Stimulated activated CD4-positive, alpha-beta T cell treated with anti-CD3 and anti-CD28 coated beads, Interleukin-15, amount 100 ng/mL, for 48 hours (primary cell): ENCODE measurements at regions not wholly inside any gene's neighbourhood (a gene's known extent, or its start where the extent isn't known, plus 50 kb on each side); places are given as distances from the start of the nearest gene placed in this dataset.

Experiments used
- DNase-seq, 2 donors: peaks; one replicate each; pipeline ENCODE4 v3.0.0-alpha.2; 2020; ENCODE audit warnings: low read depth in 2 of 2

GRCh38 chr20:60895363-60896079, 356.5 kb upstream of the CDH4 start:
- no peak for DNase-seq

GRCh38 chr20:60897976-60898375, 354.1 kb upstream of the CDH4 start:
- no peak for DNase-seq

GRCh38 chr20:60899320-60899719, 352.7 kb upstream of the CDH4 start:
- no peak for DNase-seq

- DNase-seq: no peak
Measured at GRCh38 chr20:60900618-60901017, 351.4 kb upstream of the CDH4 start.

- no peak for DNase-seq
Measured at GRCh38 chr20:60901831-60902230, 350.2 kb upstream of the CDH4 start.

- no peak for DNase-seq
Measured at GRCh38 chr20:60903325-60903971, 348.6 kb upstream of the CDH4 start.

- no peak for DNase-seq
Measured at GRCh38 chr20:60904730-60905129, 347.3 kb upstream of the CDH4 start.

GRCh38 chr20:60905919-60906318, 346.1 kb upstream of the CDH4 start:
- no peak for DNase-seq

- no peak for DNase-seq
Measured at GRCh38 chr20:60906555-60906954, 345.5 kb upstream of the CDH4 start.

GRCh38 chr20:60913298-60913697, 338.8 kb upstream of the CDH4 start:
- no peak for DNase-seq

- peak in 1 of 2 donors; percentile 1 for DNase-seq
Measured at GRCh38 chr20:60921022-60921622, 330.9 kb upstream of the CDH4 start.

- DNase-seq: no peak
Measured at GRCh38 chr20:60926831-60927230, 325.2 kb upstream of the CDH4 start.

GRCh38 chr20:60928341-60928740, 323.7 kb upstream of the CDH4 start:
- no peak for DNase-seq

- DNase-seq: no peak
Measured at GRCh38 chr20:60930023-60930790, 321.9 kb upstream of the CDH4 start.

GRCh38 chr20:60931696-60932095, 320.4 kb upstream of the CDH4 start:
- no peak for DNase-seq

GRCh38 chr20:60934724-60935123, 317.3 kb upstream of the CDH4 start:
- no peak for DNase-seq

- DNase-seq: no peak
Measured at GRCh38 chr20:60935971-60936370, 316.1 kb upstream of the CDH4 start.

GRCh38 chr20:60937585-60937984, 314.5 kb upstream of the CDH4 start:
- DNase-seq: no peak

- no peak for DNase-seq
Measured at GRCh38 chr20:60941379-60941778, 310.7 kb upstream of the CDH4 start.

- no peak for DNase-seq
Measured at GRCh38 chr20:60947819-60948218, 304.2 kb upstream of the CDH4 start.

GRCh38 chr20:60948224-60948623, 303.8 kb upstream of the CDH4 start:
- DNase-seq: no peak

- no peak for DNase-seq
Measured at GRCh38 chr20:60950561-60950960, 301.5 kb upstream of the CDH4 start.
